T-helper 2 cell treated with Interferon-gamma antibody and Interleukin-4, amounts not matched to agents 5 μg/mL and 100 μg/mL, for 36 hours (primary cell): ENCODE measurements at regions not wholly inside any gene's neighbourhood (a gene's known extent, or its start where the extent isn't known, plus 50 kb on each side); places are given as distances from the start of the nearest gene placed in this dataset.

Experiments
- DNase-seq: peaks from one replicate; pipeline ENCODE4 v3.0.0; 2021; ENCODE audit warnings: low spot score
- H3K27ac Mint-ChIP-seq: one replicate; pipeline ENCODE4 v1.8.0; 2021; ENCODE audit warnings: mild to moderate bottlenecking, mixed read lengths
- H3K27me3 Mint-ChIP-seq: one replicate; pipeline ENCODE4 v1.8.0; 2021; ENCODE audit warnings: low read depth, mixed read lengths
- H3K36me3 Mint-ChIP-seq: one replicate; pipeline ENCODE4 v1.8.0; 2021; ENCODE audit warnings: low read depth, mixed read lengths
- H3K4me1 Mint-ChIP-seq: one replicate; pipeline ENCODE4 v1.8.0; 2021; ENCODE audit warnings: low read depth, mixed read lengths
- H3K4me3 Mint-ChIP-seq: one replicate; pipeline ENCODE4 v1.8.0; 2022; ENCODE audit warnings: mild to moderate bottlenecking, moderate library complexity, mixed read lengths
- H3K9me3 Mint-ChIP-seq: one replicate; pipeline ENCODE4 v1.8.0; 2021; ENCODE audit warnings: mixed read lengths

GRCh38 chr7:117929237-117929636, 56.0 kb upstream of the CTTNBP2 start:
- H3K27ac Mint-ChIP-seq = no peak overlapping the region
- H3K27me3 Mint-ChIP-seq = no peaks in the 10 kb centered on the region
- no peak for DNase-seq
- no peaks in the 10 kb centered on the region for H3K9me3 Mint-ChIP-seq
- no peaks in the 10 kb centered on the region for H3K36me3 Mint-ChIP-seq
- H3K4me3 Mint-ChIP-seq = no peak overlapping the region
- no peaks in the 10 kb centered on the region for H3K4me1 Mint-ChIP-seq

- Mint-ChIP-seq H3K27ac (no peak overlapping the region), H3K27me3 (no peaks in the 10 kb centered on the region), H3K36me3 (no peaks in the 10 kb centered on the region), H3K4me1 (no peaks in the 10 kb centered on the region), H3K9me3 (no peaks in the 10 kb centered on the region), H3K4me3 (no peak overlapping the region)
- no peak for DNase-seq
Measured at GRCh38 chr7:117931314-117931713, 58.1 kb upstream of the CTTNBP2 start.

GRCh38 chr7:117937049-117937752, 64.0 kb upstream of the CTTNBP2 start:
- H3K27ac Mint-ChIP-seq = no peak overlapping the region
- no peak for DNase-seq
- H3K9me3 Mint-ChIP-seq = no peaks in the 10 kb centered on the region
- H3K36me3 Mint-ChIP-seq = no peaks in the 10 kb centered on the region
- H3K27me3 Mint-ChIP-seq = no peaks in the 10 kb centered on the region
- H3K4me1 Mint-ChIP-seq = no peaks in the 10 kb centered on the region
- no peak overlapping the region for H3K4me3 Mint-ChIP-seq

GRCh38 chr7:117937753-117938483, 64.7 kb upstream of the CTTNBP2 start:
- Mint-ChIP-seq H3K27me3 (no peaks in the 10 kb centered on the region), H3K36me3 (no peaks in the 10 kb centered on the region), H3K4me3 (no peak overlapping the region), H3K27ac (no peak overlapping the region), H3K4me1 (no peaks in the 10 kb centered on the region), H3K9me3 (no peaks in the 10 kb centered on the region)
- DNase-seq = no peak

- Mint-ChIP-seq H3K36me3 (no peaks in the 10 kb centered on the region), H3K27ac (no peak overlapping the region), H3K9me3 (no peaks in the 10 kb centered on the region), H3K27me3 (no peaks in the 10 kb centered on the region), H3K4me3 (no peak overlapping the region), H3K4me1 (no peaks in the 10 kb centered on the region)
- no peak for DNase-seq
Measured at GRCh38 chr7:117941138-117941810, 68.0 kb upstream of the CTTNBP2 start.

GRCh38 chr7:117942780-117943179, 69.5 kb upstream of the CTTNBP2 start:
- no peaks in the 10 kb centered on the region for H3K9me3 Mint-ChIP-seq
- no peaks in the 10 kb centered on the region for H3K27me3 Mint-ChIP-seq
- no peak overlapping the region for H3K4me3 Mint-ChIP-seq
- DNase-seq = no peak
- no peak overlapping the region for H3K27ac Mint-ChIP-seq
- no peaks in the 10 kb centered on the region for H3K36me3 Mint-ChIP-seq
- H3K4me1 Mint-ChIP-seq = no peaks in the 10 kb centered on the region

- Mint-ChIP-seq H3K36me3 (no peaks in the 10 kb centered on the region), H3K27ac (no peak overlapping the region), H3K9me3 (no peaks in the 10 kb centered on the region), H3K4me3 (no peak overlapping the region), H3K4me1 (no peaks in the 10 kb centered on the region), H3K27me3 (no peaks in the 10 kb centered on the region)
- no peak for DNase-seq
Measured at GRCh38 chr7:117944886-117945285, 71.6 kb upstream of the CTTNBP2 start.

GRCh38 chr7:117946151-117946633, 73.0 kb upstream of the CTTNBP2 start:
- Mint-ChIP-seq H3K9me3 (no peaks in the 10 kb centered on the region), H3K36me3 (no peaks in the 10 kb centered on the region), H3K27ac (no peak overlapping the region), H3K4me1 (no peaks in the 10 kb centered on the region), H3K27me3 (no peaks in the 10 kb centered on the region), H3K4me3 (no peak overlapping the region)
- DNase-seq = no peak

- Mint-ChIP-seq H3K4me3 (no peak overlapping the region), H3K27ac (no peak overlapping the region), H3K9me3 (no peaks in the 10 kb centered on the region), H3K36me3 (no peaks in the 10 kb centered on the region), H3K27me3 (no peaks in the 10 kb centered on the region), H3K4me1 (no peaks in the 10 kb centered on the region)
- no peak for DNase-seq
Measured at GRCh38 chr7:117949232-117949631, 76.0 kb upstream of the CTTNBP2 start.

- H3K9me3 Mint-ChIP-seq = no peaks in the 10 kb centered on the region
- no peak overlapping the region for H3K4me3 Mint-ChIP-seq
- H3K27me3 Mint-ChIP-seq = no peaks in the 10 kb centered on the region
- H3K27ac Mint-ChIP-seq = no peak overlapping the region
- H3K36me3 Mint-ChIP-seq = no peaks in the 10 kb centered on the region
- no peak for DNase-seq
- no peaks in the 10 kb centered on the region for H3K4me1 Mint-ChIP-seq
Measured at GRCh38 chr7:117950601-117951260, 77.5 kb upstream of the CTTNBP2 start.

- Mint-ChIP-seq H3K4me3 (no peak overlapping the region), H3K36me3 (no peaks in the 10 kb centered on the region), H3K9me3 (no peaks in the 10 kb centered on the region), H3K4me1 (no peaks in the 10 kb centered on the region), H3K27ac (no peak overlapping the region), H3K27me3 (no peaks in the 10 kb centered on the region)
- no peak for DNase-seq
Measured at GRCh38 chr7:117951285-117951684, 78.0 kb upstream of the CTTNBP2 start.

GRCh38 chr7:117951691-117952280, 78.5 kb upstream of the CTTNBP2 start:
- Mint-ChIP-seq H3K36me3 (no peaks in the 10 kb centered on the region), H3K9me3 (no peaks in the 10 kb centered on the region), H3K4me1 (no peaks in the 10 kb centered on the region), H3K27me3 (no peaks in the 10 kb centered on the region), H3K27ac (no peak overlapping the region), H3K4me3 (no peak overlapping the region)
- DNase-seq = no peak

- no peak for DNase-seq
- Mint-ChIP-seq H3K4me3 (no peak overlapping the region), H3K9me3 (no peaks in the 10 kb centered on the region), H3K27me3 (no peaks in the 10 kb centered on the region), H3K27ac (no peak overlapping the region), H3K4me1 (no peaks in the 10 kb centered on the region), H3K36me3 (no peaks in the 10 kb centered on the region)
Measured at GRCh38 chr7:117955046-117955445, 81.8 kb upstream of the CTTNBP2 start.
